ENCODE measurements at regions not wholly inside any gene's neighbourhood (a gene's known extent, or its start where the extent isn't known, plus 50 kb on each side); places are given as distances from the start of the nearest gene placed in this dataset.

DNA sequence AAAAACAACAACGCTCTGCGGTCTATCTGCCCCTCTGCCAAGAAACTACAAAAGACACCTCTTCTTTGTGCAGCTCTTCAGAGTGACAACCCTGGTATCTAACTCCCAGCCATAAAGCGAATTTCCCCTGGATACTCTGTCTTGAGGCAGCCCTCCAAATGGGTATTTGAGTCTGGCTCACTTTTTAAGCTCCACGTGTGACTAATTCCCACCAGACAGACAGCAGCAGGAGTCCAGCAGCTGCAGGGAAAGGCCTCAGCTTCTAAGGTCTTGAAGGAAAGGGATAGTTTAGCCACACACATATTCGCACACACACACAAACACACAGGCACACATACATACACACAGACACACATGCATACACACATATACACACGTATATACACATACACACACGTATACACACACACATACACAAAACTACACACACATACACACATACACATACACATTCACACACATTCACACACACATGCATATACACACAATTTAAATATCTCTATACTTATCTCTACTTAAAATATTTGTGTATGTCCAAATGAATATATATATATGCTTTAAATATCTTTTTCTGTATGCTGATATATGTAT is 188.8 kb downstream of the TSHZ3 start:
- DNase-seq (ENCODE audit: low read depth) = no peak

DNA sequence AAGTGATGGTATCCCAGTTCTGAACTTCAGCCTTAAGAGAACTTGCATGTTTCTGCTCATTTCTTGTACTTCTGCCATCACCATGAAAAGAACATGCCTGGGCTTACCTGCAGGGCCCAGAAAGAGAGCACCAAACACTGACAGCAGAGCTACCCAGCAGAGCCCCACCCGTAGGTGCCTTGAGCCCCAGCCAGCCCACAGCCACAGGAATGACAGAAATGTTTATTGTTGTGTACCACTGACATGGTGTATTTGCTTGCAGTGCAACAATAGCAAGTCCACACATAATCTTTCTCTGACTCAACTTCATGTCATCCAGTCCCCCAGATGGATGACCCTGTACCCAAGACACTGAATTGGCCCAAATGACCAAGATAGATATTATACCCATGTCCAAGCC is 195.2 kb downstream of the TSHZ3 start:
- DNase-seq (ENCODE audit: low read depth) = no peak

DNA sequence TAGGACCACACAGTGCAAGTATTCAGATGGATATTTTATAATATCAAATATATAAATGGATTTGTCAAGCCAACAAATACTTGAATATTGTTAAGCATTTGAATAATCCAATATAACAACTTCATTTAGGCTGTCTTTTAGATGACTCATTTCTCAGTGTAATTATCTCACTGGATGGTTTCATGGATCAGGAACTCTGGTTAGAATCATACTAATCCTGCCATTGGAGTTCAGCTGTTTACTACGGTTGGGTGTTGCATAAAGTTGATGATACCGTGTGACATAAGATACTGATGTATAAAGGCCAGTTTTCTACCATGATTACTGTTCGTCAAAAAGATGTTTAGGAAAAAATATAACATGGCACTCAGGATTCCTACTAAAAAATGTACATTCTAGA is 196.3 kb downstream of the TSHZ3 start:
- DNase-seq (ENCODE audit: low read depth) = no peak

DNA sequence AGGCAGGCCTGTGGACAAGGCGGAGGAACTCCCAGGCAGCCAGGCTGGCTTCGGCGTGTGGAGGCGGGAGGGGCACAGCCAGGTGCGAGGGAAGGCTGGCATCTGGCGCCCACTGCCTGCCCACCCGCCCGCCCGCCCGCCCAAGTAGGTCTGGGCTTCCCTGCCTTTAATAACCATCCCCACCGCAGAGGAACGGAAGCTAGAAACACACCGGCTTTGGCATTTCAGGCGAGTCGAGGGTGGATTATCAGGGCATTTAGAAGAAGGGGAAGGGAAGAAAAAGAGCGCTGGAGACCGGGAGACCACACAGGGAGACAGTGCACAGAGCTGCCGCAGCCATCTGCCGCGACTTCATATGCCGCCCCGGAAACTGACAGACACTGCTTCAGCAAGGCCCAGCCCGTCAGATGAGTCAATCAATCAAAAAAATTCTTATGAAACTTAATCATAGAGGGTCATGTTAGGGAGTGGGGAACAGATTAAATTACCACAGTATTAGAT is 199.7 kb downstream of the TSHZ3 start:
- DNase-seq (ENCODE audit: low read depth) = no peak

DNA sequence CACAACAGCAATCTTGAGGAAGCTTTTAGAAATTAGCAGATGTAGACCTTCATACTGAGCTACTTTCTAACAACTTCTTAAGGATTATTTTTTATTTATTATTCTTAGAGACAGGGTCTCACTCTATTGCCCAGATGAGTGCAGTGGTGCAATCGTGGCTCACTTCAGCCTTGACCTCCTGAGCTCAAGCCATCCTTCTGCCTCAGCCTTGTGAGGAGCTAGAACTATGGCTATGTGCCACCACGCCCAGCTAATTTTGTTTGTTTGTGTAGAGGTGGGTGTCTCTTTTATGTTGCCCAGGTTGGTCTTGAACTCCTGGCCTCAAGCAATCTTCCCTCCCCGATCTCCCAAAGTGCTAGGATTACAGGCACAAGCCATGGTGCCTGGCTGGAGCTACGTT is 200.6 kb downstream of the TSHZ3 start:
- no peak for DNase-seq (ENCODE audit: low read depth)

DNA sequence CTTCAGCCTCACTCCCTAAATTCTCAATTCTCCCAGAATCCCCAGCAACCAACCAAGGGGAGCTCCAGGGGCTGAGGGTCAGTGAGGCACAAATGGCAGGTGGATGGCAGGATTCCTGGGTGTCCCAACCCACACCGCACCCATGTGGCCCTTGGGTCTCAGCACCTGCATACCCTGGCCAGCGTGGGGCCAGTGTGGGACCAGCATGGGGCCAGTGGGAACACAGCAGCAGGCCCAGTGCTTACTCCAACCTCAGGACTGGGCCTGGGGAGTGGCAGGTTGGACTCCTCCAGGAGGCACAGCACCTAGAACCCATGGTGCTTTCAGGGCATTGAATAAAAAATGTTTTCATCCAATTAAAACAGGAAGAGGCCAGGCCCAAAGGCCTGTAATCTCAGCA is 202.0 kb downstream of the TSHZ3 start:
- no peak for DNase-seq (ENCODE audit: low read depth)

DNA sequence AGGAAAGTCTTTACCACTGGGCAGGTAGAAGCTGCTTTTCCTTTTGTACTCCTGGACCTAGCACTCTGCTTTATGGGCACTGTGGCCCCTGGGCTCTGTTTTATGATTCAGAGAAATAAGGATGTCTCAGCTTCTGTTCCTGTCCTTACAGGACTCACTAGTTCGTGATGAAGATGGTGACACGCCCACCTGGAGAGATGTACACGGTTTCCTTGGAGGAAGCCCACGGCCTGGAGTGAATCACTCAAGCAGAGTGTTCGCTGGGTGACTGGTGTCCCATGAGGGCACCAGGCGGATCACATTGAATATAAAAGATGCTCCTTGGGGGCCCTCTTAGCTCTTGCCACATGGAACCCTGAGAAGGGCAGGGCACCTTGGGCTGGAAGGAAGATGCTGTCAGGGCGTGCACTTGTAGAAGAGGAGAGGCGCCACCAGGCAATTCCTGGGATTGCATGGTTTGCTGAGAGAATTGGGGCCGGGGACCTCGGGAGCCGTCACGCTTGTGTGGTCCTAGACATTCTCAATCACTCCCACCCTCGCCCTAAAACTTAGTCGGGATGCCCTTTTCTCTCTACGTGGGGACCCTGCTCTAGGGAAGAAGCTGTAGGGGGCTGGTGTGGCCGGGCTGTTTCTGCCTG is 202.6 kb downstream of the TSHZ3 start:
- no peak for DNase-seq (ENCODE audit: low read depth)

DNA sequence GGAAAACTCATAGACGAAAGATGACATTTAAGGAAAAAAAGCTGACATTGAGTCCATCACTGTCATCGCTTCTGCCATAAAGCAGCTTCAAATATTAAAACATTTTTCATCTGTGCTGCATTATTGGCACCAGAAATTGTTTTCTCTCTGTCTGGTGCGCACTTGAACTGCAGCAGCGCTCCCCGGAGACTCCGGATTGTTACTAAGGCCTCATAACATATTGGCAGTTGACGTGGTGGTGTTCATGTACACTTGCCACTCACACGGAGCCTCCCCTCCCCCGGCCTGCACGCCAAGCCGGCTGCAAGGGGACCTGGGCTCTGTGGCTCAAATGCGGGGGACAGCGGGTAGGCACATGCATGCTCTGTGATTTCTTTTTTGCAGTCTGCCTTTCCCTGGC is 203.2 kb downstream of the TSHZ3 start:
- no peak for DNase-seq (ENCODE audit: low read depth)

DNA sequence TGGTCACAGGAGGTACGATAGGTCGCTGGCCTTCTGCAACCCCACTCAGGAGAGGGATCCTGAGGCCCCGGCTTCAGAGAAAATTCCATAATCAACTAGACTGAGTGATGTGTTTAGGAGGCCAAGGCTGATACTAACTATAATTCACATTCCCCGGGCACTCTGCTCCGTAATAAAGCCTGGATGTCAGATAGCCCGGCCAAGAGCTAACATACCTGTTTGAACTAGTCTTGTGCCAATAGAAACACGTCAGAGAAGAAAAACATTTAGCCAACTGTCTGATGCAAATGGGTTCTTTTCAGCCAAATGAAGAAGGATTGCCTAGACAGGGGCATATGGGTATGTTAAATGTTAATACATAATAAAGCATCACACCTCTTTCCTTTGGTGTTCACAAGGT is 204.2 kb downstream of the TSHZ3 start:
- DNase-seq (ENCODE audit: low read depth) = no peak

DNA sequence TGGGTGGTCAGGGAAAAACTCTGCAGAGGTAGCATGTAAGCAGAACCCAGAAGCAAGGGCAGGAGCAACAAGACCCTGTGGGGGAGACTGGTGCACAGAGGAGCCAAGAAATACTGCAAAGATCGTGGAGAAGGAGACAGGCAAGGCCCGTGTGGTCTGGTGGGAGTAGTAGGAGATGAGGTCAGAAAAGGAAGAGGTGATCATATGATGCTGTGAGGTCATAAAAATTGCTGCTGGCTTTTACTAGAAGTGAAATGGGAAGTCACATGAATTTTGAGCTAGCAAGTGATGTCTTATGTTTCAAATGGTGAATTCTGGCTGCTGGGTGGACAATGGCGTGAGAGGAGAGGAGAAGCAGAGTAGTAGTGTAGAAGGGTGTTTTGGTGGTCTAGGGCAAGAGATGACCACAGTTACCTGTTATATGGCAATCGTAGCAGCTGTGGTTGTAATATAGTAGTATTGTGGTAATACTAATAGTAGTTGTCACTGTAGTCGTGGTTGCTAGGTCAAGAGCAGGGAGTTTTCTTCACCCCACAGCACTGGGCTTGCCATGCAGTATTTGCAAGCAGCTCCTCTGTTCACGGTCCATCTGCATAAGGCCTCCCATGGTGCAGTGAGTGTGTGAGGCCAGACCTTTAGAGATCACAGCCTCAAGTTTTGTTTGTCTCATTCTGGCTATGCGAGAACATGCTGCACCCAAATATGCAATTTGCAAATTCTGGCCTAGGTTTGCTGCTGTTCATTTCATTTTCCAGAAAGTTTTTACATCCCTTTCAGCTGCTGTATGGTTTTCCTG is 205.0 kb downstream of the TSHZ3 start:
- DNase-seq (ENCODE audit: low read depth) = no peak

DNA sequence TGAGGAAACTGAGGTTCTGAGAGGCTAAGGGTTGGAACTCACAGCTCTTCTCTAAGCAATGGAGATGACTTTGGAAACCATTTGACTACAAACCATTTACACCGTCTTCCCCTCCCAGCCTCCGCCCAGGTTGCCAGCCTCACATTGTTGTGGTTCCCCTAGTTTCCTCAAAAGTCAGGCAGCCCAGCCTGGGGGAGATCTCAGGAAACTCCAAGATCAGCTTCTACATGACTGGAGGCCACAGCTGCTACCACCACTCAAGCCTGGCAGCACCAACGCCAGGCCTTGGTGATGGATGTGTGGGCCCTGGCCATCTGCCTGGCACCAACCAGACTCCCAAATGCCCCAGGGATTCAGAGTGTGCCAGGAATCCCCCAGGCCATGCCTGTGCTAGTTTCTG is 207.9 kb downstream of the TSHZ3 start:
- DNase-seq (ENCODE audit: low read depth) = no peak

DNA sequence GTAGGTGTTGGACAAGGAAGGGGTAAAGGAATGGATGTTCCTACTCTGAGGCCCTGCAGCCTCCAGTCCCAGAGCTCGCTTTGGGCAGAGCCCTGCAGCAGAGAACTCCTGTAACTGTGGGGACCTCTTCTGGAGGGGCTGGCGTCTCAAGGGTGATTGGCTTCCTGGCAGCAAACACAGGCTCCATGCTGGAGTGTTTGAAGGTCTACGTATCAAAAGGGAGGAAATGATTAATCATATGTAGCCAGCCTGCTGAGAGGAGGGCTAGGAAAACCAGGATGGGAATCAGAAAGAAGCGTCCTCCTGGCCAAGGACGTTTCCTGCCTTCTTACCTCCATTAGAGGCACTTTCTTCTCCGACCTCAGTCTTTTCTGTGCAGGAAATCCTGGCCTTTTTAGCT is 208.5 kb downstream of the TSHZ3 start:
- DNase-seq (ENCODE audit: low read depth) = no peak

DNA sequence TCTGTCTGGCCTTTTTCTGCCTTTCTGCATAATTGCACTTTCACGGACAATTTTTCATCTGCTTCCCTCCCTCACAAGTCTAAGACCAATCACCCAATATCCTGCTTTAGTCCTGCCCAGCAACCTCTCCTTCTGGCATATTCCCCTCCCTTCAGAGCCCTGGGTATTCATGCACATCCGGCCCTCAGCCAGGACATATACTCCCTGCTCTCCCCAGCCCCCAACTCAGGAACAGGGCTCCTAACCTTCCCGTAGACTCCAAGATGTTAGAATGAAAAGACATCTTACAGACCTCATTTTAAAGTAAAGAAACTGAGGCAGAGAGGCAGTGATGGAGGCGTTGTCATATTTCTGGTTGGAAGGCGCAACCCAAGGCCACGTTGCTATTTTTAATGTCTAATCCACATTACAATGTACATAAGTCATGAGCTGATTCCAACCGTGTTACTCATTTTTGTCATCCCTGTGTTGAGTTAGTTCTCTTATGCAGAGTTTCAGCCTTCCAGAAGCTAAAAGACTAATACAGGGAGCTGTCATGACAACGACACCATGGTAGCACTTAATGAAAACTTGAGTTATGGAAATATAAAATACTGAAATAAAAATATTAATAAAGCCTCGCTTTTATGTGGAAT is 209.2 kb downstream of the TSHZ3 start:
- no peak for DNase-seq (ENCODE audit: low read depth)

DNA sequence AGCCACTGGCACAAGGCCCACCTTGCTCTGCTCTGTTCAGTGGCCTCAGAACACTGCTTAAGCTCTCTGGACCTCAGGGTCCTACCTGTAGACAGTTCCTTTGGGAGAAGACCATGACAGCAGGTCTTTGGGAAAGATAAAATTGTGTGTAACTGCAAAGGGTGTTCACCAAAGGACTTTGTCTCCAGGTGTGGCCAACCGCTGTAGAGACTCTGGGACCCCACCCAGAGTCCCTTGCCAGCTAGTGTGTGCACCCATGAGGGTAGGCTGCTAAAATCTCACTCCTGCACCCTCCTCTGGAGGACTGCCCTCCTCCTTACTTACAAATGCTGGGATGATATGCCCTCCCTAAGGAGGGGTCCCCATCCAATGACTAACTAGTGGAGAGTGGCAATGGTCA is 211.2 kb downstream of the TSHZ3 start:
- no peak for DNase-seq (ENCODE audit: low read depth)

DNA sequence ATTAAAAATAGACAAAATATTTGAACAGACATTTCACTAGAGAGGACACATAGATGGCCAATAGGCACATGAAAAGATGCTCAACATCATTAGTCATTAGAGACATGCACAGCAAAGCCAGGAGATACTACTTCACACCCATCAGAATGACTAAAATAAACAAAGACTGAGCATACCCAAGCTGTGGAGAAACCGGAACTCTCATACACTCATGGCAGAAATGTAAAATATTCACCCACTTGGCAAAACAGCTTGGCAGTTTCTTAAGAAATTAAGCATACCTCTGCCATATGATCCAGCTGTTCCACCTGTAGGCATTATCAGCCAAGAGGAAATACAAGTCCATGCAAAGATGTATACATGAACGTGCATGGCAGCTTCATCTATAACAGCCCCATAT is 213.4 kb downstream of the TSHZ3 start:
- no peak for DNase-seq (ENCODE audit: low read depth)

DNA sequence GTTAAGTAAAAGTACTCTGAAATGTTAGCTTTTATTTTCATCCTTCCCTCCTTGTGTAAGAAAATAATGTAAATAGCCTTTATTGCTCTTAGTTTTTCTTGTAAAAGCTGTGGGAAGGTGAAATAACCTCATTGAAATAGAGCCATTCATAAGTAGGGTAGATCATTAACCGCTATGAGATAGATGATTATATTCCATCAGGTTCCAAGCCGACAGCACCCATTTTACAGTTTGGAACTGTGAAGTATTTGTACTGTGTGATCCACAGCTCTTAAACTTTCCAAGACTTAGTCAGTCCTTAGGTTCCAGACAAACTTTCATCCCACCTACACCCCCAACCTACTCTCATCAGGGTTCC is 216.5 kb downstream of the TSHZ3 start:
- DNase-seq (ENCODE audit: low read depth) = no peak

DNA sequence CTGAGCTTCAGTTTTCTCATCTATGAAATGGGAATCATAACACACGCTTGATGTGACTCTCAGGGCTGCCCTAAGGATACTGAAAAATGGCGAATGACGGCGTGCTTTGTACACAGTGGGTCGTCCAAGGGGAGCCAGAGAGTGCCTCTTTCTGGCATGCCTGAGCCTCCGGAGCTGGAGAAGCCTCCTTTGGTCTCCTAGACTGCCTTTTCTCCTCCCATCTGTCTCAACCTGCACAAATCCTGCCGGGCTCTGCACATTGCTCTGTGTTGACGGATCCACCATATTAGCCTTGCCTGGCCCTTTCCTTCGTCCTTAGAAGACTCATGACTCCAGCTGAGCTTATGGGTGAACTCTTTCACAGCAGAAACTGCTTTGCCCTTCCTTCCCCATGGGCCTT is 220.9 kb downstream of the TSHZ3 start:
- DNase-seq (ENCODE audit: low read depth) = no peak

DNA sequence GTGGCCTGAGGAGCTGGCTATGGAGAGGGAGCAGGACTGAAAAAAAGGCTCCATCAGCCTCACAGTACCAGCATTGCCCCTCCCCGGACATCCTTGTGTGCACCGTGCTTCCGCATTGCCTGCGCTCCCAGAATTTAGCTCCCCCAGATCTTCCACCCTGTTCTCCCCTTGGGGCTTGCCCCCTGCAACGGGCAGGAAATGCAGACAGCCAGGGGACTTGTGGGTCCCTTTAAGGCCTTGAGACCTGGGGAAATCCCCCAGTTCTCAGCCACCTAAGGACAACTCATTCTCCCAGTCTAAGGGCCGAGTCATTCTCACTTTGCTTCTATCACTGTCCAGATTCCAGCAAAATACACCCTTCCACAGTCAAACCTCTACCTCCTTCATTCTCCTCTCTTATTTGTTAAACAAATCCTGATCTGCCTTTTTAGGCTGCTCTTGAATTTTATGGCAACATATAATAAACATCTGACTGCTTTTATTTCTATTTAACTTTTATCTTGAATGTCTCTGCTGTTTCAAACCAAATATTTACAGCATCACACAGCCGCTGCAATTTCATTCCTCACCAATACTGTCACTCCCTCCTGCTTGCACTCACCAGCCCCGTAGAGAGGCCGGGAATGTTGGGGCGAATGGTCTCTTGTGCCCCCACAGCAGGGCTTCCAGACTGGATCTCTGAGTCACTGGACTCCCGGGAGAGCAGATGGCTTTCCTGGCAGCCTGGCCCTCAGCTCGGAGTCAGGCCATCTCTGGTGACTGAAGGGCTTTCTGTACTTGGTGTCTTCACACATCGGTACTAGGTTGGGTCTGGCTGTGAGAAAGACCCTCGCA is 221.9 kb downstream of the TSHZ3 start:
- DNase-seq (ENCODE audit: low read depth) = no peak

DNA sequence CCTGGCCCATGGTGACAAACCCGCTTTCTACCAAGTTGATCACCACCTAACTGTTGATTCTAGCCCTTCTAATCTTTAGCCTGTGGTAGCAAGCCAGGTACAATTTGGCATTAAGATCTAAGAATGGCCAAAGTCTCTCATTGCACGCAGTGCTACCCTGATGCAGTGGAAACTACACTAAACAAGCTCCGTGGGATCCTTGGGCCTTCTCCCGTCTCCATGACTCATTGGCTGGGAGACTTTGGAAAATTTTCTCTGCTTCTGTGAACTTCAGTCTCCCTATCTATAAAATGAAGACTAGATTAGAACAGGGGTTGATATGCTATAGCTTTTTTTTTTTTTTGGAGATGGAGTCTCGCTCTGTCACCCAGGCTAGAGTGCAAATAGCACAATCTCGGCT is 223.0 kb downstream of the TSHZ3 start:
- DNase-seq (ENCODE audit: low read depth) = no peak

DNA sequence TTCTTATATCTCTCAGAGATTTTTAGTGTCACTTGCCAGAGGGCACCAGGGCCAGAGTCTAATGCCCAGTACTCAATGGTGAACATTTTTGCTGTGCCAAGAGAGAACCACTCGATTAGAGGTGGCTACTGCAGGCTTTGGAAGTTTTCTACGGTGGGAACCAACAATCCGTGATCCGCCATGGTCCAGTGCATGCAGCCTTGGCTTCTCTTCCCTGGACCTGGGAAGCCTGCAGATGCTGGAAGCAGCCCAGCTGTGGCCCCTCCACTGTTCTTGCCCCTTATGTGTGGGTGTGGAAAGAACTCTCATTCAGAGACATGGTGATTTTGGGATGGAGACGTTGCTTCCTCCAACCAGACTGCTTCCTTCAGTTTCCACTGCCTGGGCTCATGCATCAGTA is 224.2 kb downstream of the TSHZ3 start:
- DNase-seq (ENCODE audit: low read depth) = no peak

DNA sequence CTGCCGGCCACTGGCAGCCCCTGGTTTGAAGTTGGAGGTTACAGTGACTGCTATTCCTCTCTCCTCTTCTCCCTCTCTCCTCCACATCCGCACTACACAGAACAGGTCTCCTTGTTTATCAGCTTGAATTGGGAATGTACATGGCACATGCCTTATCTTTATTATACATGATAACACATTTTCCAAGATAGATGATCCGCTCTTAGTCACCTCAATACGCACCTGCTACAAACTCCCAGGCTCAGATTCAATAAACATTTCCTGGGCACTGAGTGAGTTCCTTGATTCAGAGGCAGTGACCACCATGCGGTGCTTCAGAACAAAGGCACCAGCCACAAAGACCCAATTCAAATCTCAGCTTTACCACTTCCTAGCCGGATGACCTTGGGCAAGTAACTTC is 227.7 kb downstream of the TSHZ3 start:
- DNase-seq (ENCODE audit: low read depth) = no peak

DNA sequence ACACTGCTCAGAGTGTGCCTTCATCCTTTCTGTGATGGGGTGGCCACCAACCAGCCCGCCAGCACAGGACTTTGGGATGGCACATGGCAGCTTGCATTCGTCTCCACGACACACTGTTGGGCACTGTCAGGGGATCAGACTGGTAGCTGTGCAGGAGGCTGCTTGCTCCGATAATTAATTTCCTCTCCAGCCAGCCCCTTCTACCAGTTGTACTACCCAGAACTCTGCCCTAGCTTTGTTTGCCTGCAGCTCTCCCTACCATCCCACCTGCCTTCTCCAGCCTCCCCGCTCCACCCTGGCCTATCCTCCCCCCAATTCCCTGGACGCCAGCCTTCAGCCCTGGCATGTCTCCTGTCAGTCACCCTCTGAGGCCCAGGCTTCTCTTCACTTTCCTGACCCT is 228.3 kb downstream of the TSHZ3 start:
- no peak for DNase-seq (ENCODE audit: low read depth)

Measured in stimulated activated CD8-positive, alpha-beta memory T cell treated with anti-CD3 and anti-CD28 coated beads, Interleukin-15, amount 100 ng/mL, for 24 hours (primary cell).